GM19455 (cell line): ENCODE measurements at regions not wholly inside any gene's neighbourhood (a gene's known extent, or its start where the extent isn't known, plus 50 kb on each side); places are given as distances from the start of the nearest gene placed in this dataset.

Source experiments
- ATAC-seq: cut with Tn5 transposase; IDR thresholded peaks from one replicate; pipeline ENCODE4 v1.9.1; 2021; ENCODE audit not compliant: unreplicated experiment

GRCh38 chr5:135236228-135236907 is 162.7 kb downstream of the MACROH2A1 start:
- no peak for ATAC-seq

- no peak for ATAC-seq
These were observed 163.3 kb downstream of the MACROH2A1 start for GRCh38 chr5:135235551-135236227.

- ATAC-seq, result no peak
These were observed 164.2 kb downstream of the MACROH2A1 start for GRCh38 chr5:135234666-135235401.

DNA sequence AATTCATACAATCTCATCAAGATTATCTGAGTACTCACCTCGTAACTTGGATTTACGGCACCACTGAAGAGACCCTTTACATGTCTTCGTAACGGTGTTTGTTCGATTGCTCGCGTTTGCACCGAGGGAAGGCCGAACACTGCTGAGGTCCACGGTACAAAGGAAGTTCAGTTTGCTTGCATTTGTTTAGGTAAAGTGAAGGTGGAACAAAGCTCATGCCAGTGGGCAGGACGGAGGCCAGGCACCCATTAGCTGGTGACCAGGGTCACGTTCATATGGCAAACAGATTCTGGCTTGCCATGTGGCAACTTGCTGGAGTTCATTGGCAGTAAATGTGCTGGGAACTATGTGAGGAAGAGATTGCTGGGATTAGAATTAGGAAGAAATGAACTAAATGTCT is 164.8 kb downstream of the MACROH2A1 start:
- ATAC-seq, result no peak

DNA sequence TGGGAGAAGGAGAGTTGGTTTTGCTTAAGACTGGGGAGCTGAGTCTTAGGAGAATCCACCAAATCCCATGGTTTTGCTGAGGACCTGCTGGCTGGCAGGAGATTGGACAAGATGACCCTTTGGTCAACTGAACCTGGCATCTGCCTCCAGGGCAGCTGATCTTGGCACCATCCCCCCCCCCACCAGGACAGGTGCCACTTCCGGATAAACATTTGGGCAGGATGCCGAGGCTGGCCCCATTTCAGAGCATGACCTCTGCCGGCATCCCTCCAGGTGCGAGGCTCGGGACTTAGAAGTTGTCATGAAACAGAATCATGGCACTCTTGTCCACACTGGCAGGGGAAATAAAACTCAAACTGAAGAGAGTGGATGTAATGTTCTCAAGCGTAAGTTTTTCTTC is 165.6 kb downstream of the MACROH2A1 start:
- no peak for ATAC-seq

- no peak for ATAC-seq
These were observed 166.1 kb downstream of the MACROH2A1 start for GRCh38 chr5:135232958-135233357.

DNA sequence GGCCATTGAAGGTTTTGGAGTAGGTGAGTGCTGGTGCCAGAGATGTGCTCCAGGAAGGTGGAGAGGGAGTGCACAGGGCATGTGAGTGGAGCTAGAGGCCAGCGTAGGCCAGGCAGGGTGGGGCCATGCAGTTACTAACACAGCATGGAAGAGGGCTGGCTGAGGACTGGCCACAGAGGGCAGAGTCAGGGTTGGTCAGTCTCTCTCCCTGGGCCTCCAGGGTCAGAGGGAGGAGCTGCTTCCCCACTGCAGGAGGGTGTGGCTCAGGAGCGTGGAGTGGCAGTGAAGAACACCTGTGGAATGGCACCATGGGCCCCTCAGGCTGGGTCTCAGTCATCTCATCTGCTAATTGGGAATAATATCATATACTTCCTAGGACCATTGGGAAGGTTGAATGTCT is 167.7 kb downstream of the MACROH2A1 start:
- ATAC-seq, result no peak

- ATAC-seq, result no peak
These were observed 168.6 kb downstream of the MACROH2A1 start for GRCh38 chr5:135230251-135230925.

GRCh38 chr5:135229679-135230132 is 169.3 kb downstream of the MACROH2A1 start:
- no peak for ATAC-seq

DNA sequence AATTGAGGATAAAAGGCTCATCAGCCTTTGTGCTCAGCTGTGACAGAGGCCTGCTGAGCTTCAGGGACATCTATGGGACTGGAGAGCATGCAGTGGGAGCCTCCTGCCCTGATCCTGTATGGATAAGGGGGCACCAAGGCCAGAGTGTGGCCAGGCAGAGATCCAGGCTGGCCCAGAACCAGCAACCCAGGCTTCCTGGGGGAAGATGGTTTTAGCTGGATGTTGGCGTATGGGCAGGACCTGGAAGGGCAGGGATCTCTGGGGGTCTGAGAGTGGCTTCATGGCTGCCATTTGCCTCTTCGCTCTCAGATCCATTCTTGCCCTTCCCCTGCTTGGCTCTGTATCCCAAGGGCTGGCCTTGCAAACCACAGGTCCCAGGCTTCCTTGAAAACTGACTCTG is 169.9 kb downstream of the MACROH2A1 start:
- no peak for ATAC-seq

DNA sequence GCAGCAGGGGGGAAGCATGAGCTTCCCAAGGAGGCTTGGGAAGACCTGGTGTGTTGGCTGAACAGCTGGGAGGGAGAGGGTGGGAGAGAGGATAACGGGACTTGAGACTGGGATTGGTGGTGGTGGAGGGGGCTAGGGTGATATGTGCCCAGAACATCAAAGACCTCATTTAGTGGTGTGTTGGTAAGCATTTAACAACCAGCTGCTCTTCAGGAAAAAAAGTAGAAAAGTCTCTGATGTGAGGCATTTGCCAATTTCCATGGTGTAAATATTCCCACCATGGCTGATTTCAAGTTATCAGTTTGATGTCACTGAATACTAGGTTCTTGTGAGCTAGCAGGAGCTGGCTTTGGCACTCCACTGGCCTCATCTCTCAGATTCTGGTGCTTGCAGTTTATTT is 170.8 kb downstream of the MACROH2A1 start:
- ATAC-seq, result no peak

- no peak for ATAC-seq
These were observed 171.7 kb downstream of the MACROH2A1 start for GRCh38 chr5:135227064-135228022.

DNA sequence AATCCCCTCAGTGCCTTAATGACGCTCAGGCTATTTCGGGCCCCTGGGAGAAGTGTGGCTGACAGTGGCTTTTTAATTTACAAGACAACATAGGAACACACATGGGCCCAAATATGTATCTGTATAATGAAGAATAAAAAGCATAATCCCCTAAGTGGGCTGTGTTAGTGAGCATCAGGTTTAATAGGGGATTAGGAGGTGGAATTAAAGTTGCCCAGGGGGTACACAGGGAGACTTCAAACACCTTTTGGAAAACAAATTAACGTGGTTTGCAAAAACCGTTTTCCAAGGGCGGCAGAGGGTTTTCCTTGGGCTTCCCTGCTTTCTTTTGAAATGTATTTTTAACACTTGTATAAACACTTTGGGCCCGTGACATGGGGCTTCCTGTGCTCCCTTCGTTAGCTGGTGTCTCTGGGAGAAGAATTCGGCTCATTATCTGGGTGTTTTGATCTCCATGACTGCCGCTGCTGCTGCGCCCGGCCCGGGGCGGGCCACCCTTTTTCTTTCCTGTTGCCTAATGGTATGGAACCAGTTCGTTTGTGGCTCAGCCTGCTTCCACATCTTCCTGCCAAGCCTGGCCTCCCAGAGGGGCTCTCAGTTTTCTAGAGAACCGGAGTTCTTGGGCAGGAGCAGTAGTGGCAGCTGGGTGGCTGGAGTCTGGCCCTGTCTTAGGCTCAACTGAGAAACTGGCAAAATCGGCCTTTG is 173.0 kb downstream of the MACROH2A1 start:
- ATAC-seq, result no peak

DNA sequence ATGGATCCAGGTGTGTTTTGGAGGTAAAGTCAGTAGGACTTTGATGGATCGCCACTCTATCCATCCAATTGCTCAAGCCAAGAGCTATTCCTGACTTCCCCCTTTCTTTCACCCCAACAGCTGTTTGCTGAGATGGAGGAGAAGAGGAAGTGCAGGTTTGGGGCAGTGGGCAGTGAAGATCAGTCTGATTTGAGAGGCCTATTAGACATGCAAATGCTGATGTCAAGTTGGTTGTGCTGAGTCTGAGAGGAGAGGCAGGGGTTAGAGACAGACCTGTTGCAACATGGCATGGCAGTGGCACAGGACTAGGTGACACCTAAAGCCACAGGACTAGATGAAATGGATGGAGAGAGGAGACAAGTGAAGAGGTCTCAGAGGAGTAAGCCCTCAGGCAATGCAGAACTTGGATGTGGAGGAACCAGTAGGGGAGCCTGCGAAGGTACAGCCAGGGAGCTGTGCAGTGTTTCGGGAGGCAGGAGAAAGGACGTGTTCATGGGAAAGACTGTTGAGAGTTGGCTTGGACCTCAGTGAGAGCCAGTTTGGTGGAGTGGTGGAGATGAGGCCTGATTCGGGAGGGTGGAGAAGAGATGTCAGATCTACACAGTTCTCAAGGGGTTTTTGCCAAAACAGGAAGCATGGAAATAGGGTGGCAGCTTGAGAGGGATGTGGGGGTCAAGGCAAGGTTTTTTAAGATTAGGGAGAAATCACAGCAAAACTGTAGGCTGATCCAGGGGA is 175.0 kb downstream of the MACROH2A1 start:
- ATAC-seq, result no peak

- no peak for ATAC-seq
These were observed 175.6 kb downstream of the MACROH2A1 start for GRCh38 chr5:135223404-135223803.

GRCh38 chr5:135222771-135223170 is 176.3 kb downstream of the MACROH2A1 start:
- no peak for ATAC-seq

GRCh38 chr5:135222171-135222681 is 176.8 kb downstream of the MACROH2A1 start:
- ATAC-seq, result no peak

DNA sequence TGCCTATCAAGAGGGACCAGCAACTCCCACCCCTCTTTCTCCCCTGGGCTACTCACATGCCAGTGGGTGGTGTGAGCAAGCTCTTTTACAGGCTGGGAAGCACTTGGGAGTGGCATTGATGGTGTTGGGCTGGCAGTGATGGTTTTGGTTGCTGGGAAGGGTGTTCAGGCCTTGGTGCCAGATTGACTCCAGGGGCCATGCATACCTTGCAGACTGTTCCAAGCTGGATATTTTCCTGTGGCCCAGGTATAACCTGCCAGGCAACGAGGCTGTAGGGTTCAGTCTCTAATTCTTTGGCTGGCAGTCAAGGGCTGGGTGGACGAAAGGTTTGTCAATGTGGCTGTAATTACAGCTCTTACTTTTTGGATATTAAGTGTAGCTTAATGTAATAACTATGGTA is 177.3 kb downstream of the MACROH2A1 start:
- ATAC-seq, result no peak

DNA sequence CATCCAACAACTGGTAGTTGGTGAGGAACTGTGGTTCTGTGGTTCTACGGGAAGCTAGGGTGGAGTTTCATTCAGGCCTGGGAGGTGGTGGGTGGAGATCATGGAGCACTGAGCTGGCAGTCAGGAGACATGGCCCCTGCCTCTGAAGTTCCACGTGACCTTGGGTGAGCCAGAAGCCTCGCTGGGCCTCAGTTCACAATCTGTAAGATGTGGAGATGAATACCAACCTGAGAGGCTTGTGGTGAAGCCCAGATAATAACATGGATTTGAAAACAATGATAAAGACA is 177.9 kb downstream of the MACROH2A1 start:
- no peak for ATAC-seq
